ENCODE measurements at regions not wholly inside any gene's neighbourhood (a gene's known extent, or its start where the extent isn't known, plus 50 kb on each side); places are given as distances from the start of the nearest gene placed in this dataset.

GRCh38 chr5:122565331-122565730 is 209.5 kb upstream of the SNX2 start:
- H2BK20ac ChIP-seq (ENCODE audit: low read depth, low read length, poor library complexity, severe bottlenecking): no peak overlapping the region
- no peak for DNase-seq
- H3K4me3 Mint-ChIP-seq: no peak overlapping the region
- H2AK5ac ChIP-seq (ENCODE audit: insufficient read length, low read length): no peak overlapping the region
- no peak overlapping the region for H3K9ac ChIP-seq (ENCODE audit: extremely low read depth, insufficient read length, low read length)
- no peak overlapping the region for H3K23ac ChIP-seq (ENCODE audit: insufficient read length, low read depth, low read length)
- H3K9me3 ChIP-seq (ENCODE audit: control insufficient read depth, low read depth, low read length): no peaks in the 10 kb centered on the region
- H3K27ac Mint-ChIP-seq: no peak overlapping the region
- H2AFZ ChIP-seq (ENCODE audit: low read length): no peak overlapping the region
- no peak overlapping the region for H3K56ac ChIP-seq (ENCODE audit: insufficient read length, low read depth, low read length)
- H3T11ph ChIP-seq (ENCODE audit: low read length): no peak overlapping the region
- no peaks in the 10 kb centered on the region for H4K20me1 ChIP-seq (ENCODE audit: control insufficient read depth, insufficient read depth, insufficient read length)
- H3K4me1 Mint-ChIP-seq: peaks cover 12 to 15% of the 10 kb centered on the region in 2 experiments
- no peaks in the 10 kb centered on the region for H3K36me3 Mint-ChIP-seq (ENCODE audit: insufficient read depth in 1 of 3, low read depth in 3 of 3)
- H4K91ac ChIP-seq (ENCODE audit: insufficient read length, low read depth, low read length): no peak overlapping the region
- no peaks in the 10 kb centered on the region for H3K27me3 ChIP-seq (ENCODE audit: insufficient read depth, low read length)
- no peaks in the 10 kb centered on the region for H3K27me3 Mint-ChIP-seq (ENCODE audit: low read depth)
- H3K14ac ChIP-seq (ENCODE audit: insufficient read depth, low read length): no peak overlapping the region
- H3K18ac ChIP-seq (ENCODE audit: insufficient read length, low read depth, low read length): no peak overlapping the region
- no peak overlapping the region for H3K27ac ChIP-seq (ENCODE audit: insufficient read length, low read depth, low read length)
- H2BK15ac ChIP-seq (ENCODE audit: low read depth, low read length): no peak overlapping the region
- no peaks in the 10 kb centered on the region for H3K4me1 ChIP-seq (ENCODE audit: insufficient read depth, low read length)
- H2BK5ac ChIP-seq (ENCODE audit: insufficient read length, low read length): no peak overlapping the region
- H3K79me1 ChIP-seq (ENCODE audit: insufficient read depth, low read depth, low read length, poor library complexity, severe bottlenecking): no peaks in the 10 kb centered on the region
- TF ChIP-seq CTCF (conservative IDR thresholded peaks at IDR 0.05): no peak
- no CpG with 5 or more reads among the region's 9 CpGs for WGBS (ENCODE audit: extremely low coverage, insufficient read length, low lambda C conversion rate)
- H4K8ac ChIP-seq (replicated peaks; ENCODE audit: insufficient read length, low read depth, low read length): no peak overlapping the region
- H2BK12ac ChIP-seq (ENCODE audit: insufficient read length, low read depth, low read length): no peak overlapping the region
- H3K4ac ChIP-seq (ENCODE audit: low read depth, low read length): no peak overlapping the region
- H3K23me2 ChIP-seq (ENCODE audit: insufficient read length, low read depth, low read length, poor library complexity, severe bottlenecking): no peaks in the 10 kb centered on the region
- H3K9me3 Mint-ChIP-seq: no peaks in the 10 kb centered on the region
- no peak overlapping the region for H3K4me2 ChIP-seq (ENCODE audit: insufficient read depth, insufficient read length, low read length)
- no peak overlapping the region for H4K5ac ChIP-seq (ENCODE audit: insufficient read length, low read depth, low read length)
- no peak overlapping the region for H2BK120ac ChIP-seq (ENCODE audit: low read depth, low read length, poor library complexity, severe bottlenecking)
- H3K79me2 ChIP-seq (ENCODE audit: insufficient read depth, low read length): no peaks in the 10 kb centered on the region

Data from H9 (cell line).